H1 (cell line): ENCODE measurements at regions not wholly inside any gene's neighbourhood (a gene's known extent, or its start where the extent isn't known, plus 50 kb on each side); places are given as distances from the start of the nearest gene placed in this dataset.

Source experiments
- CTCF ChIA-PET: fragments of 300-600 bp; sonication (Branson Sonifier 250); formaldehyde crosslinking; loops from one replicate; lab custom pipeline; 2021; ENCODE audit not compliant: partially characterized antibody; lab: Charles Lee
- POLR2A ChIA-PET: fragments of 300-600 bp; sonication (Branson Sonifier 250); formaldehyde crosslinking; loops from one replicate; lab custom pipeline; 2021; ENCODE audit warnings: inconsistent platforms; ENCODE audit not compliant: partially characterized antibody; lab: Charles Lee
- DNase-seq, 2 experiments: peaks; one replicate each; pipeline versions ENCODE4 v3.0.0 to v3.0.0-alpha.2; 2010 to 2022; ENCODE audit warnings: low spot score in 2 of 2, low read depth in 1 of 2, mixed read lengths in 1 of 2
- FAIRE-seq: peaks from 2 replicates; lab custom pipeline; 2011; peaks lifted over from hg19 to GRCh38; lab: Jason Lieb, UNC
- H2AFZ ChIP-seq: 2 replicates; pipeline ENCODE4 v1.8.1; 2012; ENCODE audit warnings: low read length, inconsistent platforms
- H2AK5ac ChIP-seq: 2 replicates; pipeline ENCODE4 v1.6.1; 2013; ENCODE audit warnings: low read depth, low read length
- H2BK120ac ChIP-seq: replicated peaks from 2 replicates; pipeline ENCODE3; 2013; ENCODE audit warnings: low read depth, low read length, inconsistent platforms
- H2BK12ac ChIP-seq: 2 replicates; pipeline ENCODE4 v1.6.1; 2013; ENCODE audit warnings: low read depth, low read length
- H2BK15ac ChIP-seq: 2 replicates; pipeline ENCODE4 v1.6.1; 2013; ENCODE audit warnings: low read length
- H2BK20ac ChIP-seq: 2 replicates; pipeline ENCODE4 v1.6.1; 2013; ENCODE audit warnings: low read length
- H2BK5ac ChIP-seq: 2 replicates; pipeline ENCODE4 v1.6.1; 2013; ENCODE audit warnings: low read depth, low read length
- H3K14ac ChIP-seq: 2 replicates; pipeline ENCODE4 v1.6.1; 2013; ENCODE audit warnings: inconsistent platforms; ENCODE audit not compliant: insufficient read length
- H3K18ac ChIP-seq: 2 replicates; pipeline ENCODE4 v1.6.1; 2013; ENCODE audit warnings: low read length; ENCODE audit errors: extremely low read depth
- H3K23ac ChIP-seq: 2 replicates; pipeline ENCODE4 v1.6.1; 2013; ENCODE audit warnings: inconsistent platforms; ENCODE audit not compliant: insufficient read length
- H3K23me2 ChIP-seq: 2 replicates; pipeline ENCODE4 v1.6.1; 2013; ENCODE audit warnings: low read depth, low read length
- H3K27ac ChIP-seq: 2 replicates; pipeline ENCODE4 v1.6.1; 2011; ENCODE audit warnings: low read depth, low read length, inconsistent platforms
- H3K27me3 ChIP-seq, 4 experiments: replicated peaks in 1 of 4; 1 replicate in 1 of 4; 2 replicates in 3 of 4; pipeline versions ENCODE4 v1.6.1 to v1.8.1; 2011 to 2013; ENCODE audit warnings: low read length in 3 of 4, mild to moderate bottlenecking in 3 of 4, inconsistent platforms in 2 of 4, mixed read lengths in 2 of 4, moderate library complexity in 1 of 4; ENCODE audit not compliant: control insufficient read depth in 3 of 4, insufficient read depth in 3 of 4; ENCODE audit errors: extremely low read depth in 1 of 4
- H3K36me3 ChIP-seq, 4 experiments: 2 replicates each; pipeline versions ENCODE4 v1.6.1 to v1.8.1; 2011 to 2013; ENCODE audit warnings: mild to moderate bottlenecking in 4 of 4, low read length in 3 of 4, moderate library complexity in 2 of 4, control low read depth in 1 of 4, inconsistent platforms in 1 of 4; ENCODE audit not compliant: insufficient read depth in 4 of 4, control insufficient read depth in 2 of 4
- H3K4ac ChIP-seq: replicated peaks from 2 replicates; pipeline ENCODE3; 2013; ENCODE audit warnings: low read length, low read depth, mixed read lengths, inconsistent platforms; ENCODE audit not compliant: insufficient read length
- H3K4me1 ChIP-seq, 4 experiments: replicated peaks in 1 of 4; 1 replicate in 1 of 4; 2 replicates in 3 of 4; pipeline versions ENCODE4 v1.6.1 to v1.8.1; 2011 to 2013; ENCODE audit warnings: low read length in 3 of 4, inconsistent platforms in 2 of 4, mixed read lengths in 1 of 4; ENCODE audit not compliant: insufficient read depth in 4 of 4, control insufficient read depth in 3 of 4
- H3K4me2 ChIP-seq, 2 experiments: 2 replicates each; pipeline versions ENCODE4 v1.6.1 to v1.8.1; 2011 to 2013; ENCODE audit warnings: low read depth in 2 of 2, low read length in 2 of 2, control low read depth in 1 of 2, inconsistent platforms in 1 of 2, mild to moderate bottlenecking in 1 of 2; ENCODE audit not compliant: insufficient read depth in 1 of 2
- H3K4me3 ChIP-seq, 4 experiments: fragments of 200-600, 300-600 bp in 1 of 4; sonication (generic), shearing (Covaris generic), sonication (Bioruptor Twin) in 1 of 4; 2 replicates each; pipeline versions ENCODE4 v1.5.1 to v1.8.1; 2011 to 2016; ENCODE audit warnings: low read length in 4 of 4, low read depth in 3 of 4, control low read depth in 2 of 4, inconsistent platforms in 2 of 4, mild to moderate bottlenecking in 2 of 4, mixed read lengths in 1 of 4, moderate library complexity in 1 of 4; ENCODE audit not compliant: insufficient read depth in 2 of 4; ENCODE audit errors: extremely low read depth in 1 of 4
- H3K56ac ChIP-seq: replicated peaks from 2 replicates; pipeline ENCODE3; 2013; ENCODE audit warnings: low read depth, mild to moderate bottlenecking, mixed read lengths, low read length, inconsistent platforms; ENCODE audit not compliant: insufficient read length
- H3K79me1 ChIP-seq: 2 replicates; pipeline ENCODE4 v1.6.1; 2013; ENCODE audit warnings: low read depth, low read length, control low read depth
- H3K79me2 ChIP-seq, 2 experiments: 2 replicates each; pipeline versions ENCODE4 v1.6.1 to v1.8.1; 2012 to 2013; ENCODE audit warnings: low read length in 2 of 2, mild to moderate bottlenecking in 2 of 2, inconsistent platforms in 1 of 2; ENCODE audit not compliant: insufficient read depth in 2 of 2, control insufficient read depth in 1 of 2
- H3K9ac ChIP-seq, 4 experiments: replicated peaks in 1 of 4; 1 replicate in 1 of 4; 2 replicates in 3 of 4; pipeline versions ENCODE4 v1.6.1 to v1.8.1; 2011 to 2013; ENCODE audit warnings: low read depth in 3 of 4, low read length in 3 of 4, control low read depth in 2 of 4, mild to moderate bottlenecking in 2 of 4, moderate library complexity in 2 of 4, inconsistent platforms in 1 of 4; ENCODE audit errors: extremely low read depth in 1 of 4
- H3K9me3 ChIP-seq, 2 experiments: 2 replicates each; pipeline versions ENCODE4 v1.6.1 to v1.8.1; 2012 to 2013; ENCODE audit warnings: mild to moderate bottlenecking in 2 of 2, moderate library complexity in 2 of 2, control low read depth in 1 of 2, inconsistent platforms in 1 of 2, low read depth in 1 of 2, low read length in 1 of 2, mixed read lengths in 1 of 2; ENCODE audit not compliant: insufficient read depth in 2 of 2
- H4K20me1 ChIP-seq, 2 experiments: replicated peaks in 1 of 2; 2 replicates each; pipeline versions ENCODE3 to v1.8.1; 2011 to 2013; ENCODE audit warnings: inconsistent platforms in 2 of 2, low read length in 2 of 2, mild to moderate bottlenecking in 1 of 2; ENCODE audit not compliant: insufficient read depth in 2 of 2, control insufficient read depth in 1 of 2
- H4K5ac ChIP-seq: 2 replicates; pipeline ENCODE4 v1.6.1; 2013; ENCODE audit warnings: low read length, low read depth, mixed read lengths, inconsistent platforms; ENCODE audit not compliant: insufficient read length
- H4K8ac ChIP-seq: 2 replicates; pipeline ENCODE4 v1.8.0; 2013; ENCODE audit warnings: mild to moderate bottlenecking, moderate library complexity, low read length, inconsistent platforms; ENCODE audit not compliant: insufficient read depth; ENCODE audit errors: extremely low read depth
- H4K91ac ChIP-seq: replicated peaks from 2 replicates; pipeline ENCODE3; 2013; ENCODE audit warnings: low read length, mixed read lengths, inconsistent platforms; ENCODE audit not compliant: insufficient read length
- BACH1 ChIP-seq: IDR thresholded peaks from 2 replicates; pipeline ENCODE4 v1.6.1; 2012; ENCODE audit warnings: low read length, improper control_type of control experiment
- MAFK ChIP-seq: IDR thresholded peaks from 2 replicates; pipeline ENCODE4 v1.6.1; 2012; ENCODE audit warnings: low read depth, mild to moderate bottlenecking, improper control_type of control experiment, low read length
- WGBS, 2 experiments: shearing (Covaris generic) in 1 of 2; methylation state at CpG; one replicate each; pipeline versions ENCODE4 v1.1.6 to v1.1.7; 2013 to 2015; ENCODE audit warnings: low lambda C conversion rate in 2 of 2, mixed read lengths in 2 of 2, inconsistent platforms in 1 of 2, low coverage in 1 of 2, missing lambda C conversion rate in 1 of 2; ENCODE audit not compliant: insufficient replicate concordance in 2 of 2, insufficient coverage in 1 of 2, insufficient read length in 1 of 2; ENCODE audit errors: extremely low coverage in 1 of 2, missing lambda C conversion rate in 1 of 2; 5-methylcytosine and 5-hydroxymethylcytosine counted together

DNA sequence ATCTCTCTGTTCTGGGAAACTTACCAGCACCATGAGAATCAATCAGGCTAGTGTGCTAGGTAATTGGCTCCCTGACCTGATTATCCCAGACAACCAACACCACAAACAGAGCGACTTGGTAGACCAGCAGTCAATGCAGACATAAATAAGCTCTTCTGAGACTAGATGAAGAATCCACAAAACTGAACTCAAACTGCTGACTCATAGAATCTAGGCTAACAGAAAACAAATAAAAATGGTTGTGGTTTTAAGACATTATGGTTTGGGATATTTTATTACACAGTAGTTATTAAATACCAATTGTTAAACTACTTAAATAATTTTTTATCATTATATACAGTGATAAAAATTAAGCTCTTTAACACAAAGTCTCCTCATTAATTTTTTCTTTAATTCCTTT is 535.7 kb downstream of the COL11A1 start:
- Histone ChIP-seq H3K4ac (no peak overlapping the region), H4K20me1 (no peaks in the 10 kb centered on the region), H4K5ac (no peak overlapping the region), H3K4me3 (no peak overlapping the region), H4K91ac (no peak overlapping the region), H3K23ac (no peak overlapping the region), H3K27me3 (no peaks in the 10 kb centered on the region), H2BK120ac (no peak overlapping the region), H2BK15ac (no peak overlapping the region), H3K79me2 (no peaks in the 10 kb centered on the region), H4K8ac (no peak overlapping the region), H3K23me2 (no peaks in the 10 kb centered on the region), H3K9ac (no peak overlapping the region), H3K4me1 (no peaks in the 10 kb centered on the region), H2BK12ac (no peak overlapping the region), H3K56ac (no peak overlapping the region)
- POLR2A ChIA-PET, result no interaction called here
- CTCF ChIA-PET, result no interaction called here
- no peak for DNase-seq
- TF ChIP-seq MAFK (peak; percentile 18; the same call in 1 of the 2 replicates), BACH1 (no peak)
- TF ChIP-seq, all 59 proteins: peak for 1
- no peak overlapping the region for H2AK5ac ChIP-seq
- no peak for FAIRE-seq
- no peak overlapping the region for H3K4me2 ChIP-seq
- H3K18ac ChIP-seq, result no peak overlapping the region
- no peak overlapping the region for H3K27ac ChIP-seq
- no peaks in the 10 kb centered on the region for H3K9me3 ChIP-seq
- H2AFZ ChIP-seq, result peak overlapping the region; percentile 58; the same call in 1 of the 2 replicates
- 72% methylated on average over 1 of the region's 1 CpG; no CpG with 5 or more reads in 1 of the 2 experiments for WGBS, 2 experiments
- no peak overlapping the region for H2BK5ac ChIP-seq
- H3K79me1 ChIP-seq, result no peaks in the 10 kb centered on the region
- H3K14ac ChIP-seq, result no peak overlapping the region
- H3K36me3 ChIP-seq, result no peaks in the 10 kb centered on the region
- H2BK20ac ChIP-seq, result no peak overlapping the region
